Peyer's patch (tissue), 4 donors: ENCODE measurements at regions not wholly inside any gene's neighbourhood (a gene's known extent, or its start where the extent isn't known, plus 50 kb on each side); places are given as distances from the start of the nearest gene placed in this dataset.

ENCODE experiments used
- CTCF ChIP-seq, 6 experiments: fragments of 450-650 bp in 4 of 6; fragments of 200-600 bp in 2 of 6; sonication (generic) in 1 of 6; IDR thresholded peaks; one replicate each; pipeline ENCODE4 v1.5.1; 2017 to 2019; ENCODE audit warnings: antibody characterized with exemption in 6 of 6, mild to moderate bottlenecking in 3 of 6, moderate library complexity in 1 of 6
- POLR2A ChIP-seq, 2 donors: fragments of 450-650 bp; IDR thresholded peaks; one replicate each; pipeline ENCODE4 v1.5.1; 2017; ENCODE audit warnings: antibody characterized with exemption in 2 of 2, mild to moderate bottlenecking in 2 of 2, moderate library complexity in 2 of 2

DNA sequence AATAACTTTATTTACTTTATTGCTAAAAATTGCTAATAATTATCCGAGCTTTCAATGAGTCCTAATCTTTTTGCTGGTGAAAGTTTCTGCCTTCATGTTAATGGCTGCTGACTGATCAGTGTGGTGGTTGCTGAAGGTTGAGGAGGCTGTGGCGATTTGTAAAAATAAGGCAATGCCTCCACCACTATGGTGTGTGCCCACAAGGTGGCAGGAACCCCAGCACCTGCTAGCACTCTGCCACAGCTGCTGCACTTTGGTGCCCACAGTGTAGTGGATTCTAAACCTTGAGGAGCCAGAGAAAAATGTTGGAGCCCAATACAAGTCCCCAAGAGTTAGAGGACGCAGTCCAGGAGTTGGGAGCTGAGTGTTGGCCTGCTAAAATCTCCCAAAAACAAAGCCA is 1237.1 kb downstream of the PCDH19 start:
- TF ChIP-seq CTCF (IDR thresholded peaks at IDR 0.05) (no peak), POLR2A (IDR thresholded peaks at IDR 0.05) (no peak)
